ENCODE measurements at regions not wholly inside any gene's neighbourhood (a gene's known extent, or its start where the extent isn't known, plus 50 kb on each side); places are given as distances from the start of the nearest gene placed in this dataset.

GRCh38 chr9:19630760-19631159 is 158.1 kb downstream of the SLC24A2 start:
- TF ChIP-seq CTCF (IDR thresholded peaks at IDR 0.05; ENCODE audit: low read length), result no peak
- no peak for TF ChIP-seq EZH2 (optimal IDR thresholded peaks at IDR 0.05; ENCODE audit: low read depth, low read length)
- no peak for TF ChIP-seq EZH2phosphoT487 (IDR thresholded peaks at IDR 0.05; ENCODE audit: low read length)

All from MM.1S (cell line).